Hepatocyte (in vitro differentiated cells): ENCODE measurements at regions not wholly inside any gene's neighbourhood (a gene's known extent, or its start where the extent isn't known, plus 50 kb on each side); places are given as distances from the start of the nearest gene placed in this dataset.

Experiments used
- CTCF ChIP-seq: fragments of 200-600 bp; sonication (generic); IDR thresholded peaks from 2 replicates; pipeline ENCODE4 v1.5.1; 2016; ENCODE audit warnings: antibody characterized with exemption, mild to moderate bottlenecking; ENCODE audit not compliant: poor library complexity
- EZH2 ChIP-seq: fragments of 200-600 bp; sonication (generic); IDR thresholded peaks from 2 replicates; pipeline ENCODE4 v1.6.1; 2016; ENCODE audit warnings: antibody characterized with exemption, mild to moderate bottlenecking, borderline replicate concordance

- no peak for TF ChIP-seq EZH2
- TF ChIP-seq CTCF = no peak
These were observed 194.4 kb downstream of the KBTBD8 start for GRCh38 chr3:67192466-67192865.
